ENCODE measurements at regions not wholly inside any gene's neighbourhood (a gene's known extent, or its start where the extent isn't known, plus 50 kb on each side); places are given as distances from the start of the nearest gene placed in this dataset.

DNA sequence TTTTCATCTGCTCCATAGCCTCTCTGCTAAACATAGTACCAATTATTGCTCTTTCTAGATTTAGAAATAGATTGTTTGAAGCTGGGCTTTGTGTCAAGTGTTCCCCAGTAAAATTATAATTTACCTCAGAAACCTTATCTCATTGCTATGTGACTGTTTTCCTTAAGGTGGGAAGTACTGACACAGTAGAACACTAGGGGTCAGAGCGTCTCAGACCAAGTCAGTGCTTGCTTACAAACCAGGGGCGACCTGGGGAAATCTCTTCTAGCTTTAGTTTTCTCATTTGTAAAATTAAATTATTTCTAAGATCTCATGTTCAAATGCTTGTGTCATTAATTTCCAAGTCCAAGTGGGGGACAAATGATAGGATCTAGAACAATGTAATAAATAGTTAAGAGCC, 360.4 kb downstream of the RAPGEF2 start:
- DNase-seq (ENCODE audit: insufficient read length, low spot score, missing footprints) = no peak
- Histone ChIP-seq H3K4me2 (ENCODE audit: insufficient read depth, low read length) (no peak overlapping the region), H3K27ac (ENCODE audit: low read depth, low read length) (no peak overlapping the region), H3K4me1 (ENCODE audit: insufficient read depth, low read length) (no peaks in the 10 kb centered on the region), H3K27me3 (ENCODE audit: insufficient read depth, low read length) (no peaks in the 10 kb centered on the region), H4K20me1 (ENCODE audit: insufficient read depth, low read length) (no peaks in the 10 kb centered on the region), H3K4me3 (ENCODE audit: insufficient read depth, low read length) (no peak overlapping the region), H3K36me3 (ENCODE audit: insufficient read depth, low read length) (no peaks in the 10 kb centered on the region), H2AFZ (ENCODE audit: low read length) (no peak overlapping the region), H3K79me2 (ENCODE audit: insufficient read depth, low read length) (no peaks in the 10 kb centered on the region), H3K9me3 (ENCODE audit: low read depth, low read length) (peaks cover 2% of the 10 kb centered on the region)
- TF ChIP-seq CTCF (IDR thresholded peaks at IDR 0.05; ENCODE audit: extremely low read depth, low read depth, low read length) = no peak

- Histone ChIP-seq H3K36me3 (ENCODE audit: insufficient read depth, low read length) (no peaks in the 10 kb centered on the region), H3K4me3 (ENCODE audit: insufficient read depth, low read length) (no peak overlapping the region), H3K27me3 (ENCODE audit: insufficient read depth, low read length) (no peaks in the 10 kb centered on the region), H3K9me3 (ENCODE audit: low read depth, low read length) (peaks cover 2% of the 10 kb centered on the region), H3K27ac (ENCODE audit: low read depth, low read length) (no peak overlapping the region), H3K4me2 (ENCODE audit: insufficient read depth, low read length) (no peak overlapping the region), H3K4me1 (ENCODE audit: insufficient read depth, low read length) (no peaks in the 10 kb centered on the region), H2AFZ (ENCODE audit: low read length) (no peak overlapping the region), H3K79me2 (ENCODE audit: insufficient read depth, low read length) (no peaks in the 10 kb centered on the region), H4K20me1 (ENCODE audit: insufficient read depth, low read length) (no peaks in the 10 kb centered on the region)
- DNase-seq (ENCODE audit: insufficient read length, low spot score, missing footprints) = no peak
- no peak for TF ChIP-seq CTCF (IDR thresholded peaks at IDR 0.05; ENCODE audit: extremely low read depth, low read depth, low read length)
Measured at GRCh38 chr4:159464302-159464701, 361.4 kb downstream of the RAPGEF2 start.

- DNase-seq (ENCODE audit: insufficient read length, low spot score, missing footprints) = no peak
- Histone ChIP-seq H3K4me3 (ENCODE audit: insufficient read depth, low read length) (no peak overlapping the region), H4K20me1 (ENCODE audit: insufficient read depth, low read length) (no peaks in the 10 kb centered on the region), H3K4me2 (ENCODE audit: insufficient read depth, low read length) (no peak overlapping the region), H3K27ac (ENCODE audit: low read depth, low read length) (no peak overlapping the region), H3K79me2 (ENCODE audit: insufficient read depth, low read length) (no peaks in the 10 kb centered on the region), H3K27me3 (ENCODE audit: insufficient read depth, low read length) (no peaks in the 10 kb centered on the region), H3K4me1 (ENCODE audit: insufficient read depth, low read length) (no peaks in the 10 kb centered on the region), H2AFZ (ENCODE audit: low read length) (no peak overlapping the region), H3K36me3 (ENCODE audit: insufficient read depth, low read length) (no peaks in the 10 kb centered on the region), H3K9me3 (ENCODE audit: low read depth, low read length) (no peaks in the 10 kb centered on the region)
- TF ChIP-seq CTCF (IDR thresholded peaks at IDR 0.05; ENCODE audit: extremely low read depth, low read depth, low read length) = no peak
Measured at GRCh38 chr4:159476886-159477285, 374.0 kb downstream of the RAPGEF2 start.

DNA sequence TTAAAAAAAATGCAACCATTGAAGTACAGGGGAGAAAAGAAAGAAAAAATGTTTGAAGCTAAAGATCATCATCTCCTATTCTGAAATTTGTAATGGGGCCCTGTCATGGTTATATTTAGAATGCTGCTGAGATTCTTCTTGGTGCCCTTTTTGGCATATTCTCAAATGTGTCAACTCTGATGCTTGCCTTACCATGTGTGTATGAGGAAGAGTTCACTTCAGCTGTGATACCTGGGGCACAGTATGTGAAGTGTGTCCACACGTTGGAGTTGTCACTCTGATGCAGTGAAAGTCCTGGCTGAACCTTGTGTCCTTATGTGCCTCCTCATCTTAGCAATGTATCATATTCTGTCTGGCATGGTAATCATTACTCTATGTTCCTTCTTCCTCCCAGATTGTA, 377.9 kb downstream of the RAPGEF2 start:
- no peak overlapping the region for H3K27ac ChIP-seq (ENCODE audit: low read depth, low read length)
- H3K4me3 ChIP-seq (ENCODE audit: insufficient read depth, low read length) = no peak overlapping the region
- no peaks in the 10 kb centered on the region for H4K20me1 ChIP-seq (ENCODE audit: insufficient read depth, low read length)
- DNase-seq (ENCODE audit: insufficient read length, low spot score, missing footprints) = no peak
- TF ChIP-seq CTCF (IDR thresholded peaks at IDR 0.05; ENCODE audit: extremely low read depth, low read depth, low read length) = no peak
- H3K9me3 ChIP-seq (ENCODE audit: low read depth, low read length) = no peaks in the 10 kb centered on the region
- H3K36me3 ChIP-seq (ENCODE audit: insufficient read depth, low read length) = no peaks in the 10 kb centered on the region
- no peaks in the 10 kb centered on the region for H3K27me3 ChIP-seq (ENCODE audit: insufficient read depth, low read length)
- H3K4me1 ChIP-seq (ENCODE audit: insufficient read depth, low read length) = no peaks in the 10 kb centered on the region
- H2AFZ ChIP-seq (ENCODE audit: low read length) = no peak overlapping the region
- H3K79me2 ChIP-seq (ENCODE audit: insufficient read depth, low read length) = no peaks in the 10 kb centered on the region
- H3K4me2 ChIP-seq (ENCODE audit: insufficient read depth, low read length) = no peak overlapping the region
